Adrenal gland (tissue), 9 donors: ENCODE measurements at regions not wholly inside any gene's neighbourhood (a gene's known extent, or its start where the extent isn't known, plus 50 kb on each side); places are given as distances from the start of the nearest gene placed in this dataset.
A peak's percentile ranks its signal among the peaks of the same experiment; 100 is the strongest.

Experiments
- DNase-seq, 7 donors: peaks; one replicate each; pipeline ENCODE4 v3.0.0-alpha.2; 2019 to 2020
- H3K27ac ChIP-seq, 5 donors: fragments of 200-600 bp; sonication (generic) in 4 of 5; 1 replicate in 3 of 5; 2 replicates in 2 of 5; pipeline versions ENCODE4 v1.5.1 to v1.8.0; 2016 to 2020; ENCODE audit warnings: mild to moderate bottlenecking in 1 of 5
- H3K27me3 ChIP-seq: fragments of 200-600 bp; 2 replicates; pipeline ENCODE4 v1.8.0; 2021
- H3K36me3 ChIP-seq, 2 donors: fragments of 200-600 bp; replicated peaks in 1 of 2; 1 replicate in 1 of 2; 2 replicates in 1 of 2; pipeline versions ENCODE4 v1.5.1 to v1.8.0; 2018 to 2022
- H3K4me1 ChIP-seq, 2 donors: fragments of 200-600 bp; replicated peaks in 1 of 2; 1 replicate in 1 of 2; 2 replicates in 1 of 2; pipeline versions ENCODE4 v1.5.1 to v1.8.0; 2018 to 2021
- H3K4me3 ChIP-seq, 4 donors: fragments of 200-600 bp; sonication (generic) in 3 of 4; one replicate each; pipeline ENCODE4 v1.5.1; 2016 to 2018
- H3K9me3 ChIP-seq, 3 donors: fragments of 200-600 bp; sonication (generic) in 1 of 3; replicated peaks in 1 of 3; 1 replicate in 2 of 3; 2 replicates in 1 of 3; pipeline versions ENCODE4 v1.5.1 to v1.8.0; 2016 to 2021
- POLR2A ChIP-seq, 2 donors: fragments of 450-650 bp; IDR thresholded peaks; one replicate each; pipeline ENCODE4 v1.6.1; 2017; ENCODE audit warnings: antibody characterized with exemption in 2 of 2, mild to moderate bottlenecking in 2 of 2, moderate library complexity in 1 of 2
- WGBS, 4 donors: extraction: QIAGEN DNeasy Blood & Tissue Kit in 2 of 4; methylation state at CpG; one replicate each; pipeline versions ENCODE4 v1.1.5 to v1.1.7; 2013 to 2017; 5-methylcytosine and 5-hydroxymethylcytosine counted together
- intact Hi-C, 2 donors: fragments of 100-400 bp; cut with DNase I; formaldehyde crosslinking; loops; one replicate each; pipeline versions ENCODE4 v1.14.1 to v1.15.0; 2022 to 2023
- TF ChIP-seq, protein P1 (sequence below), 6 experiments: fragments of 450-650 bp in 4 of 6; fragments of 200-600 bp in 2 of 6; sonication (generic) in 1 of 6; IDR thresholded peaks; 1 replicate in 5 of 6; 2 replicates in 1 of 6; pipeline versions ENCODE4 v1.5.1 to v1.8.0; 2016 to 2021; ENCODE audit warnings: antibody characterized with exemption in 6 of 6, mild to moderate bottlenecking in 2 of 6, moderate library complexity in 1 of 6
- donor health status: healthy with polysubstance abuse.
- donor health status: Bipolar disorder and iron deficiency.
- donor health status: DM: yes; HTN: yes; CAD: no.
- donor health status: DM: no; HTN: no; CAD: no.
- donor health status: DM: no; HTN: no; CAD: no.

DNA sequence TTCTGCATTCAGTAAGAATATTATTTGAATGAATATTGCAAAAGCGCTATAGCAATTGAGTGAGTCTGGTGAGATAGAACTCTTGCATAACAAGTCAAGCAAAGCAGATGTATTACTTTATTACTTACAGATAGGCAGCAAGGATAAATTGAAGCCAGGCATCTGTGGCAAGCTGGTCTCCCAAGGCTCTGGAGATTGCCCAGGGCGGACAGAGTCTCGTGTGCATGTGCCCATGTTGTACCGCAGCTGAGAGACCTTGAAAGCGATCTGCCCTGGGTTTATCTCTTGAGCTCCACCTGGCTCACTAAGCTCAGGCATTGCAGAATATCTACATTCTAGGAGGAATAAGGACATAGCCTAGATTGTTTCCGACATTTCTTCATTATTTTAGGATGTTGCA, 591.6 kb downstream of the ISL1 start:
- DNase-seq = peak in 1 of 7 donors; percentile 68
- Histone ChIP-seq H3K4me3 (no peak overlapping the region), H3K27me3 (no peaks in the 10 kb centered on the region), H3K36me3 (no peaks in the 10 kb centered on the region), H3K4me1 (no peaks in the 10 kb centered on the region), H3K9me3 (no peaks in the 10 kb centered on the region), H3K27ac (no peak overlapping the region)
- intact Hi-C loops = no loop called here
- WGBS, 4 donors = 65 to 82% (median 73%) methylated on average over 6 of the region's 6 CpGs
- TF ChIP-seq POLR2A (IDR thresholded peaks at IDR 0.05) = no peak
- TF ChIP-seq, protein P1, sequence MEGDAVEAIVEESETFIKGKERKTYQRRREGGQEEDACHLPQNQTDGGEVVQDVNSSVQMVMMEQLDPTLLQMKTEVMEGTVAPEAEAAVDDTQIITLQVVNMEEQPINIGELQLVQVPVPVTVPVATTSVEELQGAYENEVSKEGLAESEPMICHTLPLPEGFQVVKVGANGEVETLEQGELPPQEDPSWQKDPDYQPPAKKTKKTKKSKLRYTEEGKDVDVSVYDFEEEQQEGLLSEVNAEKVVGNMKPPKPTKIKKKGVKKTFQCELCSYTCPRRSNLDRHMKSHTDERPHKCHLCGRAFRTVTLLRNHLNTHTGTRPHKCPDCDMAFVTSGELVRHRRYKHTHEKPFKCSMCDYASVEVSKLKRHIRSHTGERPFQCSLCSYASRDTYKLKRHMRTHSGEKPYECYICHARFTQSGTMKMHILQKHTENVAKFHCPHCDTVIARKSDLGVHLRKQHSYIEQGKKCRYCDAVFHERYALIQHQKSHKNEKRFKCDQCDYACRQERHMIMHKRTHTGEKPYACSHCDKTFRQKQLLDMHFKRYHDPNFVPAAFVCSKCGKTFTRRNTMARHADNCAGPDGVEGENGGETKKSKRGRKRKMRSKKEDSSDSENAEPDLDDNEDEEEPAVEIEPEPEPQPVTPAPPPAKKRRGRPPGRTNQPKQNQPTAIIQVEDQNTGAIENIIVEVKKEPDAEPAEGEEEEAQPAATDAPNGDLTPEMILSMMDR (IDR thresholded peaks at IDR 0.05) = no peak

DNA sequence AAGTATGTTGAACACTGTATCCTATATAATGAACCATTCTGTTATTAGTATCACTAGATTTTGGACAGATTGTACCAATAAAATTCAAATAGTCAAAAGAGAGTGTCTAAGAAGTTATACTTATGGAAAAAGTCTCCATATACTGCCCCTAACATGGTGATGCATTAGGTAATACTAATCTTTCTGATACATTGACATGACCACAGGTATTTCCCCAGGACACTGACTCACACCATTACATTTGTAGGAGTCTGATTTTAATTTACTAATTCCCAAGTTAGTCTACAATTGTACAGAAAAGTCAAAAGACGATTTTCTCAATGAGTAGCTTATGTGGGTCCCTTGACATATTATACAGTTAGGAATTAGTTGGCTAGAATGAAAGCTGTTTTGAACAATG, 593.8 kb downstream of the ISL1 start:
- Histone ChIP-seq H3K27ac (no peak overlapping the region), H3K4me1 (no peaks in the 10 kb centered on the region), H3K9me3 (no peaks in the 10 kb centered on the region), H3K36me3 (no peaks in the 10 kb centered on the region), H3K27me3 (no peaks in the 10 kb centered on the region), H3K4me3 (no peak overlapping the region)
- 51 to 75% (median 59%) methylated on average over 1 of the region's 1 CpG for WGBS, 4 donors
- no peak for DNase-seq
- intact Hi-C loops = no loop called here
- TF ChIP-seq, protein P1 (IDR thresholded peaks at IDR 0.05) = no peak
- no peak for TF ChIP-seq POLR2A (IDR thresholded peaks at IDR 0.05)

DNA sequence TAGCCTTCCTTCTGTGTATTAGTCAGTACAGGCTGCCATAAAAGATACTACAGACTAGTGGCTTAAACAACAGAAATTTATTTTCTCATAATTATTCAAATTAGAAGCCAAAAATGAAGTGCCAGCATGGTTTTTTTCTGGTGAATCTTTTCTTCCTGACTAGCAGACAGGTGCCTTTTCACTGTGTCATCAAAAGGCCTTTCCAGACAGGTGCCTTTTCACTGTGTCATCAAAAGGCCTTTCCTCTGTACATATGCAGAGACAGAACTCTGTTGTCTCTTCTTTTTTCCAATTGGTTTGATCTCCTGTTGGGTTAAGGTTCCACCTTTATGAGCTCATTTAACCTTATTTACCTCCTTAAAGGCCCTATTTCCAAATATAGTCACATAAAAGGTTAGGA, 599.9 kb downstream of the ISL1 start:
- no peak for TF ChIP-seq POLR2A (IDR thresholded peaks at IDR 0.05)
- H3K9me3 ChIP-seq = no peaks in the 10 kb centered on the region
- no peak overlapping the region for H3K27ac ChIP-seq
- H3K4me3 ChIP-seq = no peak overlapping the region
- intact Hi-C loops = no loop called here
- no peaks in the 10 kb centered on the region for H3K27me3 ChIP-seq
- no peaks in the 10 kb centered on the region for H3K4me1 ChIP-seq
- no peaks in the 10 kb centered on the region for H3K36me3 ChIP-seq
- DNase-seq = no peak

DNA sequence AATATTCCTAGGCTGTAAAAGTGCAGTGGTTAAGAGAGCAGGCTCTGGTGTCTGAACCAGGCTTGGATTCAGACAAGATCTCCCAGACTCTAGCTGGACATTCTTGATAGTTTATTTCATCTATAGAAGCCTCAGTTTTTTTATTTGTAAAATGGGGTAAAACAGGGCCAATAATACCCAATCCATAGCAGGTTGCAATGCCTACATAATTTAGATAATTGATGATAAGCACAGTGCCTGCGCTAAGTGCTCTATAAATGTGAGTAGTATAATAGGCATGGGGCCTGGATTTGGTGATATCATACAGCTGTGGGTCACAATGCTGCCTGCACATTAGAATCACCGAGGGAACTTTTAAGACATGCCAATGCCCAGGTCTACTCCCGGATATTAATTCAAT, 603.5 kb downstream of the ISL1 start:
- no peaks in the 10 kb centered on the region for H3K36me3 ChIP-seq
- no peak overlapping the region for H3K4me3 ChIP-seq
- TF ChIP-seq POLR2A (IDR thresholded peaks at IDR 0.05) = no peak
- TF ChIP-seq, protein P1 (IDR thresholded peaks at IDR 0.05) = no peak
- WGBS, 4 donors = 74 to 89% (median 77%) methylated on average over 1 to 3 of the region's 3 CpGs
- no peaks in the 10 kb centered on the region for H3K27me3 ChIP-seq
- no peaks in the 10 kb centered on the region for H3K4me1 ChIP-seq
- H3K27ac ChIP-seq = no peak overlapping the region
- no peaks in the 10 kb centered on the region for H3K9me3 ChIP-seq
- DNase-seq = no peak
- intact Hi-C loops = no loop called here

DNA sequence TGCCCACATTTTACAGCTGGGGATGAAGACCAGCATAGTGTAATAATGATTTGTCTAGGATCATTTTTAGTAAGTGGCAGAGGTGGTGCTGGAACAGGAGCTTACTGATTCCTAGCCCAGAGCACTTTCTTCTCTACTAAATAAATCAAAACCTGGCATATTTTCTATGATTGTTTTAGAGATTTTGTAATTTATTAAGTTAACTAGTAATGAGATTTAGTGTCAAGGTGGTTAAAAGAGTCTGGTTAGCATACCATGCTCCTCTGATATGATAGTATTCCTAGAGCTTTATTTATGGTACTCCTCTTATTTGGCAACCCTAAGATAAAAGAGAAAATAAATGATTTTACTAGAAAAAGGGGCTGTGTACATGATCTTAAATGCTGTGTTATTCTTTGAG, 604.0 kb downstream of the ISL1 start:
- intact Hi-C loops = no loop called here
- no peaks in the 10 kb centered on the region for H3K4me1 ChIP-seq
- no peaks in the 10 kb centered on the region for H3K36me3 ChIP-seq
- no peaks in the 10 kb centered on the region for H3K9me3 ChIP-seq
- no peak for TF ChIP-seq POLR2A (IDR thresholded peaks at IDR 0.05)
- TF ChIP-seq, protein P1 (IDR thresholded peaks at IDR 0.05) = no peak
- H3K27me3 ChIP-seq = no peaks in the 10 kb centered on the region
- H3K27ac ChIP-seq = no peak overlapping the region
- no peak overlapping the region for H3K4me3 ChIP-seq
- DNase-seq = no peak
